Activated CD4-positive, CD25-positive, alpha-beta regulatory T cell (primary cell): ENCODE measurements at regions not wholly inside any gene's neighbourhood (a gene's known extent, or its start where the extent isn't known, plus 50 kb on each side); places are given as distances from the start of the nearest gene placed in this dataset.
"Not testable (repeated sequence)": the region's sequence is repeated elsewhere in the genome, so short reads cannot be mapped to it uniquely, and the experiment has no call there.

Experiments used
- DNase-seq, 4 experiments: peaks; one replicate each; lab custom pipeline; 2025; lab: John Stamatoyannopoulos, UW

GRCh38 chr2:8118940-8119781 lies 562.7 kb upstream of the ID2 start:
- no peak for DNase-seq

- DNase-seq = no peak
Measured at GRCh38 chr2:8119782-8120505, 561.9 kb upstream of the ID2 start.

- DNase-seq = no peak
Measured at GRCh38 chr2:8120506-8120860, 561.4 kb upstream of the ID2 start.

- no peak for DNase-seq
Measured at GRCh38 chr2:8121022-8121825, 560.6 kb upstream of the ID2 start.

GRCh38 chr2:8121826-8122513 lies 559.9 kb upstream of the ID2 start:
- DNase-seq = no peak

- DNase-seq = no peak
Measured at GRCh38 chr2:8122520-8122919, 559.3 kb upstream of the ID2 start.

- DNase-seq = no peak
Measured at GRCh38 chr2:8123464-8123863, 558.4 kb upstream of the ID2 start.

GRCh38 chr2:8125741-8126711 lies 555.8 kb upstream of the ID2 start:
- no peak for DNase-seq

- DNase-seq = no peak
Measured at GRCh38 chr2:8126783-8127182, 555.1 kb upstream of the ID2 start.

- not testable (repeated sequence) for DNase-seq
Measured at GRCh38 chr2:8131423-8131822, 550.4 kb upstream of the ID2 start.

GRCh38 chr2:8132351-8132831 lies 549.5 kb upstream of the ID2 start:
- no peak for DNase-seq

- DNase-seq = no peak
Measured at GRCh38 chr2:8132879-8133278, 549.0 kb upstream of the ID2 start.

GRCh38 chr2:8133363-8133762 lies 548.5 kb upstream of the ID2 start:
- no peak for DNase-seq

GRCh38 chr2:8133913-8134472 lies 547.9 kb upstream of the ID2 start:
- no peak for DNase-seq

GRCh38 chr2:8134473-8134932 lies 547.4 kb upstream of the ID2 start:
- DNase-seq = no peak

GRCh38 chr2:8134985-8135682 lies 546.7 kb upstream of the ID2 start:
- DNase-seq = no peak

GRCh38 chr2:8137801-8138200 lies 544.1 kb upstream of the ID2 start:
- DNase-seq = no peak

- no peak for DNase-seq
Measured at GRCh38 chr2:8138525-8138922, 543.3 kb upstream of the ID2 start.

GRCh38 chr2:8138923-8139667 lies 542.8 kb upstream of the ID2 start:
- no peak for DNase-seq
